Esophagus squamous epithelium (tissue), 5 donors: ENCODE measurements at regions not wholly inside any gene's neighbourhood (a gene's known extent, or its start where the extent isn't known, plus 50 kb on each side); places are given as distances from the start of the nearest gene placed in this dataset.
A peak's percentile ranks its signal among the peaks of the same experiment; 100 is the strongest.

Source experiments
- DNase-seq: peaks from one replicate; lab custom pipeline; 2025; lab: John Stamatoyannopoulos, UW
- H3K27ac ChIP-seq, 4 donors: fragments of 200-600 bp; sonication (generic); one replicate each; pipeline ENCODE4 v1.5.1; 2016 to 2019; ENCODE audit warnings: mild to moderate bottlenecking in 1 of 4
- H3K27me3 ChIP-seq, 4 donors: fragments of 200-600 bp; sonication (generic); 1 replicate in 3 of 4; 2 replicates in 1 of 4; pipeline versions ENCODE4 v1.5.1 to v1.6.0; 2017 to 2021; ENCODE audit warnings: antibody characterized with exemption in 1 of 4
- H3K36me3 ChIP-seq, 3 donors: fragments of 200-600 bp; sonication (generic); one replicate each; pipeline ENCODE4 v1.5.1; 2016 to 2019
- H3K4me1 ChIP-seq, 3 donors: fragments of 200-600 bp; sonication (generic); one replicate each; pipeline ENCODE4 v1.5.1; 2017 to 2019
- H3K4me3 ChIP-seq, 4 donors: fragments of 200-600 bp; sonication (generic); 1 replicate in 3 of 4; 2 replicates in 1 of 4; pipeline ENCODE4 v1.5.1; 2016 to 2019; ENCODE audit warnings: mild to moderate bottlenecking in 2 of 4, moderate library complexity in 1 of 4
- H3K9me3 ChIP-seq, 3 donors: fragments of 200-600 bp; sonication (generic); one replicate each; pipeline ENCODE4 v1.5.1; 2016 to 2019
- CTCF ChIP-seq, 6 experiments: fragments of 450-650 bp in 4 of 6; fragments of 200-600 bp in 2 of 6; sonication (generic) in 2 of 6; IDR thresholded peaks; one replicate each; pipeline ENCODE4 v1.5.1; 2016 to 2019; ENCODE audit warnings: antibody characterized with exemption in 6 of 6, mild to moderate bottlenecking in 4 of 6, moderate library complexity in 4 of 6
- POLR2A ChIP-seq, 4 donors: fragments of 450-650 bp; IDR thresholded peaks; one replicate each; pipeline ENCODE4 v1.6.1; 2017; ENCODE audit warnings: antibody characterized with exemption in 4 of 4, mild to moderate bottlenecking in 4 of 4, moderate library complexity in 3 of 4
- WGBS, 2 donors: methylation state at CpG; one replicate each; pipeline ENCODE4 v1.1.5; 2018; 5-methylcytosine and 5-hydroxymethylcytosine counted together
- intact Hi-C: fragments of 100-400 bp; cut with DNase I; formaldehyde crosslinking; loops from one replicate; pipeline ENCODE4 v1.15.0; 2022
- donor health status: DM: yes; HTN: yes; CAD: no.

- intact Hi-C loops: no loop called here
- Histone ChIP-seq H3K4me1 (peaks cover 7 to 41% (median 22%) of the 10 kb centered on the region in 3 donors), H3K27me3 (no peaks in the 10 kb centered on the region), H3K36me3 (no peaks in the 10 kb centered on the region), H3K9me3 (no peaks in the 10 kb centered on the region), H3K27ac (peak overlapping the region in 3 of 4 donors; percentile 19 to 52 (median 30)), H3K4me3 (peak overlapping the region in 1 of 4 donors; percentile 44)
- DNase-seq: no peak
- 64 to 66% methylated on average over 8 to 9 of the region's 9 CpGs for WGBS, 2 donors
- no peak for TF ChIP-seq POLR2A (IDR thresholded peaks at IDR 0.05)
- TF ChIP-seq CTCF (IDR thresholded peaks at IDR 0.05): no peak
Measured at GRCh38 chr18:10033016-10033399, 119.2 kb downstream of the VAPA start.

- no peaks in the 10 kb centered on the region for H3K36me3 ChIP-seq
- no peaks in the 10 kb centered on the region for H3K27me3 ChIP-seq
- intact Hi-C loops: no loop called here
- TF ChIP-seq CTCF (IDR thresholded peaks at IDR 0.05) (no peak), POLR2A (IDR thresholded peaks at IDR 0.05) (no peak)
- H3K9me3 ChIP-seq: no peaks in the 10 kb centered on the region
- H3K4me1 ChIP-seq: peaks cover 7 to 65% (median 38%) of the 10 kb centered on the region in 3 donors
- no peak for DNase-seq
- H3K27ac ChIP-seq: peak overlapping the region; percentile 73 to 85 (median 80)
- WGBS, 2 donors: 27 to 30% methylated on average over 13 of the region's 13 CpGs
- peak overlapping the region in 1 of 4 donors; percentile 25 for H3K4me3 ChIP-seq
Measured at GRCh38 chr18:10035281-10035991, 121.6 kb downstream of the VAPA start.

GRCh38 chr18:10036479-10036878 lies 122.7 kb downstream of the VAPA start:
- H3K27me3 ChIP-seq: no peaks in the 10 kb centered on the region
- no peak for TF ChIP-seq POLR2A (IDR thresholded peaks at IDR 0.05)
- TF ChIP-seq CTCF (IDR thresholded peaks at IDR 0.05): no peak
- intact Hi-C loops: no loop called here
- peak overlapping the region; percentile 73 to 85 (median 80) for H3K27ac ChIP-seq
- WGBS, 2 donors: 67 to 73% methylated on average over 6 of the region's 6 CpGs
- DNase-seq: no peak
- H3K9me3 ChIP-seq: no peaks in the 10 kb centered on the region
- H3K4me1 ChIP-seq: peaks cover 7 to 74% (median 38%) of the 10 kb centered on the region in 3 donors
- no peak overlapping the region for H3K4me3 ChIP-seq
- H3K36me3 ChIP-seq: no peaks in the 10 kb centered on the region

- peak overlapping the region in 3 of 4 donors; percentile 10 to 85 (median 73) for H3K27ac ChIP-seq
- TF ChIP-seq POLR2A (IDR thresholded peaks at IDR 0.05) (no peak), CTCF (IDR thresholded peaks at IDR 0.05) (no peak)
- H3K4me1 ChIP-seq: peaks cover 7 to 79% (median 38%) of the 10 kb centered on the region in 3 donors
Measured at GRCh38 chr18:10037181-10037580, 123.4 kb downstream of the VAPA start.

GRCh38 chr18:10038268-10038667 lies 124.5 kb downstream of the VAPA start:
- DNase-seq: no peak
- intact Hi-C loops: no loop called here
- WGBS, 2 donors: no CpG with 5 or more reads among the region's 2 CpGs

More at GRCh38 chr18:10037181-10037580, 123.4 kb downstream of the VAPA start:
- no peaks in the 10 kb centered on the region for H3K27me3 ChIP-seq
- peaks cover 0 to 2% (median 0%) of the 10 kb centered on the region in 3 donors for H3K9me3 ChIP-seq
- no peak for DNase-seq
- intact Hi-C loops: no loop called here
- 91 to 92% methylated on average over 6 of the region's 6 CpGs for WGBS, 2 donors
- no peak overlapping the region for H3K4me3 ChIP-seq
- H3K36me3 ChIP-seq: no peaks in the 10 kb centered on the region

More at GRCh38 chr18:10038268-10038667, 124.5 kb downstream of the VAPA start:
- Histone ChIP-seq H3K27me3 (no peaks in the 10 kb centered on the region), H3K36me3 (no peaks in the 10 kb centered on the region), H3K4me3 (no peak overlapping the region), H3K27ac (peak overlapping the region in 2 of 4 donors; percentile 78 to 85), H3K9me3 (peaks cover 0 to 7% (median 7%) of the 10 kb centered on the region in 3 donors), H3K4me1 (peaks cover 7 to 69% (median 30%) of the 10 kb centered on the region in 3 donors)
- TF ChIP-seq POLR2A (IDR thresholded peaks at IDR 0.05) (no peak), CTCF (IDR thresholded peaks at IDR 0.05) (no peak)
